SHP77 treated with DMSO at 0.1 percent for 48 hours (cell line): ENCODE measurements at regions not wholly inside any gene's neighbourhood (a gene's known extent, or its start where the extent isn't known, plus 50 kb on each side); places are given as distances from the start of the nearest gene placed in this dataset.
"Not testable (repeated sequence)": the region's sequence is repeated elsewhere in the genome, so short reads cannot be mapped to it uniquely, and the experiment has no call there.

ENCODE experiments used
- DNase-seq: peaks from one replicate; lab custom pipeline; 2025; lab: John Stamatoyannopoulos, UW

GRCh38 chr5:120151181-120151580 lies 312.9 kb upstream of the PRR16 start:
- DNase-seq, result no peak

- DNase-seq, result no peak
Measured at GRCh38 chr5:120151825-120152224, 312.3 kb upstream of the PRR16 start.

GRCh38 chr5:120152472-120152871 lies 311.6 kb upstream of the PRR16 start:
- DNase-seq, result no peak

- no peak for DNase-seq
Measured at GRCh38 chr5:120152931-120153330, 311.2 kb upstream of the PRR16 start.

- DNase-seq, result no peak
Measured at GRCh38 chr5:120153551-120153950, 310.5 kb upstream of the PRR16 start.

GRCh38 chr5:120155873-120156272 lies 308.2 kb upstream of the PRR16 start:
- no peak for DNase-seq

GRCh38 chr5:120158211-120158610 lies 305.9 kb upstream of the PRR16 start:
- DNase-seq, result no peak

GRCh38 chr5:120159155-120159554 lies 304.9 kb upstream of the PRR16 start:
- DNase-seq, result no peak

GRCh38 chr5:120160124-120160895 lies 303.8 kb upstream of the PRR16 start:
- no peak for DNase-seq

- DNase-seq, result no peak
Measured at GRCh38 chr5:120162321-120162720, 301.8 kb upstream of the PRR16 start.

GRCh38 chr5:120164037-120164436 lies 300.1 kb upstream of the PRR16 start:
- DNase-seq, result no peak

- no peak for DNase-seq
Measured at GRCh38 chr5:120164986-120165385, 299.1 kb upstream of the PRR16 start.

GRCh38 chr5:120173125-120173524 lies 291.0 kb upstream of the PRR16 start:
- DNase-seq, result no peak

GRCh38 chr5:120174089-120174488 lies 290.0 kb upstream of the PRR16 start:
- no peak for DNase-seq

- not testable (repeated sequence) for DNase-seq
Measured at GRCh38 chr5:120181238-120181637, 282.9 kb upstream of the PRR16 start.

- not testable (repeated sequence) for DNase-seq
Measured at GRCh38 chr5:120194650-120195049, 269.4 kb upstream of the PRR16 start.

GRCh38 chr5:120199559-120199958 lies 264.5 kb upstream of the PRR16 start:
- DNase-seq, result no peak

GRCh38 chr5:120207129-120207528 lies 257.0 kb upstream of the PRR16 start:
- DNase-seq, result no peak

- no peak for DNase-seq
Measured at GRCh38 chr5:120217001-120217400, 247.1 kb upstream of the PRR16 start.

GRCh38 chr5:120219988-120220387 lies 244.1 kb upstream of the PRR16 start:
- no peak for DNase-seq

GRCh38 chr5:120225524-120225923 lies 238.6 kb upstream of the PRR16 start:
- DNase-seq, result no peak

GRCh38 chr5:120228262-120229031 lies 235.7 kb upstream of the PRR16 start:
- DNase-seq, result no peak

GRCh38 chr5:120229036-120229435 lies 235.1 kb upstream of the PRR16 start:
- no peak for DNase-seq
